Stimulated activated CD4-positive, alpha-beta T cell treated with anti-CD3 and anti-CD28 coated beads, Interleukin-12 subunit alpha, Interleukin-12 subunit beta, amount 100 ng/mL, for 48 hours (primary cell): ENCODE measurements at regions not wholly inside any gene's neighbourhood (a gene's known extent, or its start where the extent isn't known, plus 50 kb on each side); places are given as distances from the start of the nearest gene placed in this dataset.

Source experiments
- DNase-seq, 3 donors: peaks; one replicate each; pipeline ENCODE4 v3.0.0-alpha.2; 2020; ENCODE audit warnings: low read depth in 2 of 3, low spot score in 1 of 3

GRCh38 chr1:87560137-87560536, 231.5 kb downstream of the LMO4 start:
- DNase-seq = no peak

DNA sequence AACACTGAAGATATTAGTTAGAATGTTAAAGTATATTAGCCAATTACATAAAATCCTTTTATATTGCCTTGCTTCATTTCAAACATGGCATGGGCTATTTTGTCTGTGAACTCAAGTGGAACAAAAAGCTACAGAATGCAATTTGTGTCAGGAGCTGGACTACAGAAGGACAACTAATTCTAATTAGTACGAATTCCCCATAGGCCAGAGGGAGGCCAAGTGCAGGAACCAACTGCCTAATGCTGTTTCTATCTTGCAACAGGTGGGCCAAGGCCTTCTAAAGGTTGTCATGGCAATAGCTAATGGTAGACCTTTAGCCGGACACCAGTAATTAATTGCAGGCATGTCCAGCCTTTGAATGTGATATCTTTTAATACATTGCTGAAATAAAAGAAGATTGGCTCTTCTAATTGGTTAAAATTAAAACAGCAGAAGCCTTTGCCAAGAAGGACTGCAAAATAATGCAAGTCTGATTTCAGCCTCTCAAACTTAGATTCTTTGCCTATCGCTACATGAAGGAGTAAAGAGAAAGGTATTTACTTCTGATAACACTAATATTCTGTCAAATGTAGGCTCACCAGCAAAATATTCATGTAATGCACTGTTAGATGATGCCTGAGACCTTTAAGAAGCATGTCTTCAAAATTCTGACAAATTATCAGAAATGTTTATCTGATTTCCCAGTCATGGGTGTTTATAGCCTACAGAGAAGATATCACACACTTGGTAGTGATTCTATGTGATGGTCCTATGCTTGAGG, 232.1 kb downstream of the LMO4 start:
- no peak for DNase-seq

- DNase-seq = no peak
Observed at GRCh38 chr1:87563211-87563610, 234.5 kb downstream of the LMO4 start.

DNA sequence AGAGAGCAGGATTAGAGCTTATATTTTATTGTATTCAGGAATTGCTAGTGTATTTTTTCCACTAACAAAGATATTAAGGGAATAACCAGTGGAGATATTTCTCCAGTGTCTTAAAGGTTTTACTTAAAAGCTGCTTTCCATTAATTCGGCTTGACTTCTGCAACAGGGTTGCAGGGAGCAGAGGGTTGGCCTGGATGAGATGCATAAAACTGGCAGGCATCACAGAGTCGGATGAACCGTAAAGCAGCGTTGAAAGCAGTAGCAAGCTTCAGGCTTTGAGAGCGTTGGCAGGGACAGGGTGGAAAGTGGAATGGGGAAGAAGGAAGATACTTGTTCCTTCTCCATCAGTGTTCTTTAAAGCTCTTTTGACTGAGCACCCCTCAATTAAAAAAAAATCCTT, 237.2 kb downstream of the LMO4 start:
- DNase-seq = no peak

DNA sequence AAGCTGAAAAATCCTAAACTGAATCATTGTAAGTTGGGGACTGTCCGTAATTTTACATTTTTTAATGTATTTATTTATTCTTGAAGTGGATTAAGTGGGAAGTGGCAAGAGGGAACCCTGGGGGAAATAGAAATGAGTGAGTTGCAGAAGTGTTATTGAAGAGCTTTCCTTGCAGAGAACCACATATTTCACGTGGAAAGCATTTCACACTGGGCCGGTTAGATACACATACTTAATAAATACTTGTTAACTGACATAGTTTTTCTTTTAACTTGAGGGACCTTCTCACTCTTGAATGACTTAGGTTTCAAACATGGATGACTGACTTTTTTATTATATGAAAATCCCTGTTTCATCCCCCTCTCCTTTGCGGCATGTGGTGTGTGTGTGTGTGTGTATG, 239.3 kb downstream of the LMO4 start:
- DNase-seq = no peak

DNA sequence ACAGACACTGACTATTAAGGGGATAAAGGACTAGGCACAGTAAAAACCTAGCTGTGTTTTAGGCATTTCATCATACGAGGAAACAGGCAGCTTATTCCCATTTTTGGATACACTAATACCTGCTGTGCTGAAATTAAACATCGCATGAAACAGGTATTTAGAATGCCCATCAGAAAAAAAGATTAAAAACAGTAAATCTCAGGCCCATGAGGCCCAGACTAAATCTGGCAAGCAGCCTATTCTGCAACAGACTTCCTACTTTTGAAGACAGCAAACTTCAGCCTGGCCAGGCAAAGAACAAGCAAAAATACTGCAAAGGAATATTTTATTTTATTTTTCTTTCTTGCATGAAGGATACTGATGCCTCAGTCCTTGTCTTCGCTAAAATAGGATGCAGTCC, 240.2 kb downstream of the LMO4 start:
- no peak for DNase-seq

DNA sequence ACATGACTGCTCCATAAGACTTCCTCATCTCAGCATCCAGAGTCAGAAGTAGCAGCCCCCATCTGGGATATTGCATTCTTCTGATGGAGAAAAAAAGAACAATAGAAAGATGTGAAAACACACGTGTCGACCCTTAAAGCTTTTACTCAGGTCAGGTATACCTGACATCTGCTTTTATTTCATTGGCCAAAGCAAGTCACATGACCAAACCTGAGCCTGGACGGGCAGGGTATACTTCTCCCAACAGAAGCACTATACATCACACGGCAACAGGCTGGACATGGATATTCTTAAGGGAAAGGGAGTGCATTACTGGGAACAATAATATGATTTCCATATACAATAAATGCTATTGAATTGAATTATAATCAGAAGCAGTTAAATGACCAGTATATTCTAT, 243.3 kb downstream of the LMO4 start:
- DNase-seq = no peak

DNA sequence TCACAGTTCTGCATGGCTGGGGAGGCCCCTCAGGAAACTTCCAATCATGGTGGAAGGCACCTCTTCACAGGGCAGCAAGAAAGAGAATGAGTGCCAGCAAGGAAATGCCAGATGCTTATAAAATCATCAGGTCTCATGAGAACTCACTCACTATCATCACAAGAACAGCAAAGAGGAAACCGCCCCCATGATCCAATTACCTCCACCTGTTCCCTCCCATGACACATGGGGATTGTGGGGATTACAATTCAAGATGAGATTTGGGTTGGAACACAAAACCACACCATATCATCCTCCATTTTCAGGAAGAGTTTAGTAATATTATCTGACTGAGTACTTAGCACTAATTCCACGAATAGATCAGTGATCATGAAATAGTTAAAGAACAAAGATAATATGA, 244.2 kb downstream of the LMO4 start:
- no peak for DNase-seq

DNA sequence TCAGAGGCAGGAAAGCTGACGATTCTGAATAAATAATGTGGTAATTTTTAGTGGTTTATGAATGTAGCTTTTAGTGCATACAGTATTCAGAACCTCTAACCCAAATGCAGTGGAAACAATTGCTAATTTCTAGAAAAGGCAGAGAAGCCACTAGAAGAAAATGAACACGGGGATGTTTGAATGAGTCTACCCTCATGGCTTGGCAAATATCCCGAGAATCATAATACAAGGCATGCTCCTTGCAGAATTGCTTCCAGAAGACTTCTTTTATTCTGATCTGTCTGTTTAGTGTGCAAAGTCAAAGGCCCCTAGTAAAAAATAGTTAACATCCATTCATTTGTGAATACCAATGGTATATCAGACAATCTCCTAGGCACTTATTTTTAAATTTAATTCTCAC, 246.8 kb downstream of the LMO4 start:
- DNase-seq = no peak

GRCh38 chr1:87578464-87578863, 249.8 kb downstream of the LMO4 start:
- no peak for DNase-seq

DNA sequence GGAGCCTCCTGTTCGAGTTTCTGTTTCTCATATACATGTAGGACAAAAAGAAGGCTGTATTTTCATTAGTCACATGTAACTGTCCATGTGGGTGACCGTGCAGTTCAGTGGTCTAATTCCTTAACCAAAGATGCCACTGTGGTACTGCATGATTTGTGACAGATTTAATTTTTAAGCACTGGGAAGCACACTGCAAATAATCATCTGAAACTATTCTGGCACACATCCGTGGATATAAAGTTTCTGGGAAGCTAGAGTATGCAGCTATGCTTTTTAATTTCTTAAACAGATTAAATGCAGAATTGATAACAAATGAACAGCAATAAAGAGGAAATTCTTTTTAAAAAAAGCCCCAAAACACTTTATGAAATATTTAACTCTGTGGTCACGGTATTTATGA, 254.8 kb downstream of the LMO4 start:
- DNase-seq = no peak

DNA sequence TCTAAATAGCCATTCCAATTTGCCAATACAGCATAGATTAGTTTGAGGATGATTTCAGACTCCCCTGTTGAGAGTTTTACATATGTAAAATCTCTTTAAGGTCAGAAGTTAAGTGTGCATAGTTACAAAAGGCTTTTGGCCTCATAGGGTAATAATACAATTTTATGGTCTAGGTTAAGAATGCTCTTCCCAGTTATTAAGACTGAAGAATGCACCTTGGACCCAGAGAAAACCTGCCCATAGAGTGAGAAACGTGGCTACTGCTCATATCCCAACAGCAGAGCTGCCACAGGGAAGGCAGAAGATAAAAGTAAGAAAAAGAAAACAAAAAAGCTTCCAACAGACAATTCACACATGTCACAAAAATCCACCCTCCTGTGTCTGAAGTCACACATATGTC, 255.9 kb downstream of the LMO4 start:
- no peak for DNase-seq

GRCh38 chr1:87586501-87586900, 257.8 kb downstream of the LMO4 start:
- no peak for DNase-seq

DNA sequence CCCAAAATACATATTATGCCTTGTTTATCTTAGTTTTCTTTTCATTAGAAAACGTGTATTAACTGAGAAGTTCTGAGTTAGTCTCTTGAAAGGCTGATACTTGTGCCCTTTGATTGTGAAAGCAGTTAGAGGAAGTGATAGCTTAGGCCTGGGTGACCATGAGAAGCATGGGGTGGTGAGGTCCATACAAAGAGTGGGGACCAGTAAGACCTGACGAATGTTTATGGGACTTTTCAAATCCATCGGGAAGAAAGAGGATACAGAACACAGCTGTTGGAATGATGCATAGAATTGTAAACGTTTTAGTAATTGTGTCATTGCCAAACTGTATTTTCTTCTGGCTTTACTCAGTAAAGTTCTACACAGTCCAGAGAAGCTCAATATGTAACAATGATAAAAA, 259.8 kb downstream of the LMO4 start:
- no peak for DNase-seq

GRCh38 chr1:87591492-87591891, 262.8 kb downstream of the LMO4 start:
- DNase-seq = no peak

DNA sequence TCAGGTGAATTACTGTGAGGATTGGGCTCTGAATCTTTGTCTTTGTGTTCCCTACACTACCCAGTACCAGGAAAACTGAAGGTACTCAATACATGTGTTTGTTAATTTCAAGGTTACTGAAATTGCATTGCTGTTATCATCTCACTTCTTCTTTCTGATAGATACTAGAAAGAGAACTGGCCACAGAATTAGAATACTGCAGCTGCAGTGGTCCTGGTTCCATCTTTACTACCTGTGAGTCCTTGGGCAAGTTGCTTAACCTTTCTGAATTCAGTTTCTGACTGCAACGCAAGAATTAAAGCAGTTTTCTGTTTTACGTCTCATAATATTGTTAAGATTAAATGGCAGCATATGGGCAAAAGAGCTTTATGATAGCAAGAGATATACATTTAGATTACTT, 263.5 kb downstream of the LMO4 start:
- no peak for DNase-seq

GRCh38 chr1:87594736-87595383, 266.2 kb downstream of the LMO4 start:
- DNase-seq = no peak

- DNase-seq = no peak
Observed at GRCh38 chr1:87595384-87595781, 266.7 kb downstream of the LMO4 start.

DNA sequence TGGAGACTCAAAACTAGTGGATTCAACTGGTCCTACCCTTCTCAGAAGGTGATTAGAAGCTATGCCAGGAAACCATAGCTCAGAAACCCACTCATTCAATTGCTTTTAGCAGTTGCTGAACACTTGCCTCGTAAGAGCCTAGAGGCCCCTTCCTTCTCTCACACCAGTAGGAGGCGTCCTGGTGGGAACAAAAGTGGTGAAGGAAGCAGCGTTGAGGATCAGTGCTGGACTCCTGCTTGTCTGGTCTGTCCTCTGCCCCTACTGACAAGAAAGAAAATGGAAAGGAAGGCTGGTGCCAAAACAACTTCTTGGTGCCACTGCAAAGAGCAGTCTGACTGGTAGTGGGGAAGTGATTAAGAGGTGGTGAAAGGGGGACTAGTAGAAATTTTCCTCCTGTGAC, 269.7 kb downstream of the LMO4 start:
- DNase-seq = no peak

GRCh38 chr1:87599569-87599968, 270.9 kb downstream of the LMO4 start:
- DNase-seq = no peak

GRCh38 chr1:87600055-87600850, 271.6 kb downstream of the LMO4 start:
- no peak for DNase-seq

- DNase-seq = no peak
Observed at GRCh38 chr1:87600854-87601253, 272.2 kb downstream of the LMO4 start.
